H9 (cell line): ENCODE measurements at regions not wholly inside any gene's neighbourhood (a gene's known extent, or its start where the extent isn't known, plus 50 kb on each side); places are given as distances from the start of the nearest gene placed in this dataset.

Experiments
- DNase-seq: peaks from one replicate; pipeline ENCODE4 v3.0.0-alpha.2; 2017
- H2AFZ ChIP-seq: one replicate; pipeline ENCODE4 v1.6.1; 2013; ENCODE audit warnings: mild to moderate bottlenecking, low read length, control low read depth, moderate library complexity
- H2AK5ac ChIP-seq: 2 replicates; pipeline ENCODE4 v1.6.1; 2013; ENCODE audit warnings: low read length, control low read depth, mixed read lengths; ENCODE audit not compliant: insufficient read length
- H2BK120ac ChIP-seq: one replicate; pipeline ENCODE4 v1.6.1; 2013; ENCODE audit warnings: low read depth, mild to moderate bottlenecking, low read length, control low read depth, inconsistent platforms; ENCODE audit not compliant: poor library complexity, severe bottlenecking
- H2BK12ac ChIP-seq: 2 replicates; pipeline ENCODE4 v1.6.1; 2013; ENCODE audit warnings: low read length, control low read depth, mixed read lengths, low read depth; ENCODE audit not compliant: insufficient read length
- H2BK15ac ChIP-seq: 2 replicates; pipeline ENCODE4 v1.6.1; 2013; ENCODE audit warnings: low read depth, low read length, control low read depth
- H2BK20ac ChIP-seq: one replicate; pipeline ENCODE4 v1.6.1; 2013; ENCODE audit warnings: low read depth, mild to moderate bottlenecking, low read length, control low read depth, inconsistent platforms; ENCODE audit not compliant: poor library complexity, severe bottlenecking
- H2BK5ac ChIP-seq: 2 replicates; pipeline ENCODE4 v1.6.1; 2013; ENCODE audit warnings: low read length, control low read depth, mixed read lengths; ENCODE audit not compliant: insufficient read length
- H3K14ac ChIP-seq: 2 replicates; pipeline ENCODE4 v1.6.1; 2013; ENCODE audit warnings: low read length, control low read depth; ENCODE audit not compliant: insufficient read depth
- H3K18ac ChIP-seq: 2 replicates; pipeline ENCODE4 v1.6.1; 2013; ENCODE audit warnings: low read depth, mild to moderate bottlenecking, mixed read lengths, low read length, control low read depth; ENCODE audit not compliant: insufficient read length
- H3K23ac ChIP-seq: 2 replicates; pipeline ENCODE4 v1.6.1; 2013; ENCODE audit warnings: low read length, control low read depth, mixed read lengths, low read depth; ENCODE audit not compliant: insufficient read length
- H3K23me2 ChIP-seq: 2 replicates; pipeline ENCODE4 v1.6.1; 2013; ENCODE audit warnings: low read depth, mild to moderate bottlenecking, mixed read lengths, low read length, control low read depth; ENCODE audit not compliant: insufficient read length, poor library complexity, severe bottlenecking
- H3K27ac ChIP-seq: 2 replicates; pipeline ENCODE4 v1.5.1; 2013; ENCODE audit warnings: low read length, control low read depth, mixed read lengths, low read depth; ENCODE audit not compliant: insufficient read length
- H3K27me3 ChIP-seq: 2 replicates; pipeline ENCODE4 v1.6.1; 2013; ENCODE audit warnings: low read length, control low read depth, inconsistent platforms; ENCODE audit not compliant: insufficient read depth
- H3K4ac ChIP-seq: 2 replicates; pipeline ENCODE4 v1.6.1; 2013; ENCODE audit warnings: low read depth, mild to moderate bottlenecking, control low read depth, inconsistent platforms, low read length, moderate library complexity
- H3K4me1 ChIP-seq: 2 replicates; pipeline ENCODE4 v1.6.1; 2013; ENCODE audit warnings: low read length, control low read depth, inconsistent platforms; ENCODE audit not compliant: insufficient read depth
- H3K4me2 ChIP-seq: 2 replicates; pipeline ENCODE4 v1.6.1; 2013; ENCODE audit warnings: low read length, control low read depth, mixed read lengths; ENCODE audit not compliant: insufficient read length, insufficient read depth
- H3K56ac ChIP-seq: 2 replicates; pipeline ENCODE4 v1.6.1; 2013; ENCODE audit warnings: low read depth, mild to moderate bottlenecking, mixed read lengths, low read length, control low read depth; ENCODE audit not compliant: insufficient read length
- H3K79me1 ChIP-seq: 2 replicates; pipeline ENCODE4 v1.6.1; 2013; ENCODE audit warnings: low read depth, mild to moderate bottlenecking, moderate library complexity, low read length, control low read depth, inconsistent platforms; ENCODE audit not compliant: insufficient read depth, poor library complexity, severe bottlenecking
- H3K79me2 ChIP-seq: 2 replicates; pipeline ENCODE4 v1.6.1; 2013; ENCODE audit warnings: low read length, control low read depth, inconsistent platforms; ENCODE audit not compliant: insufficient read depth
- H3K9ac ChIP-seq: 2 replicates; pipeline ENCODE4 v1.6.1; 2013; ENCODE audit warnings: low read length, control low read depth, mixed read lengths; ENCODE audit not compliant: insufficient read length; ENCODE audit errors: extremely low read depth
- H3K9me3 ChIP-seq: one replicate; pipeline ENCODE4 v1.6.1; 2013; ENCODE audit warnings: low read depth, low read length, inconsistent platforms; ENCODE audit not compliant: control insufficient read depth
- H3T11ph ChIP-seq: one replicate; pipeline ENCODE4 v1.6.1; 2013; ENCODE audit warnings: mild to moderate bottlenecking, low read length, control low read depth, inconsistent platforms
- H4K20me1 ChIP-seq: one replicate; pipeline ENCODE4 v1.6.1; 2013; ENCODE audit not compliant: control insufficient read depth, insufficient read length, insufficient read depth
- H4K5ac ChIP-seq: 2 replicates; pipeline ENCODE4 v1.6.1; 2013; ENCODE audit warnings: low read depth, mild to moderate bottlenecking, mixed read lengths, low read length, control low read depth; ENCODE audit not compliant: insufficient read length
- H4K8ac ChIP-seq: replicated peaks from 2 replicates; pipeline ENCODE4 v1.6.1; 2013; ENCODE audit warnings: low read length, control low read depth, mixed read lengths, low read depth; ENCODE audit not compliant: insufficient read length
- H4K91ac ChIP-seq: 2 replicates; pipeline ENCODE4 v1.6.1; 2013; ENCODE audit warnings: low read depth, mild to moderate bottlenecking, moderate library complexity, mixed read lengths, low read length, control low read depth; ENCODE audit not compliant: insufficient read length
- H3K27ac Mint-ChIP-seq, 3 experiments: 2 replicates in 2 of 3; 3 replicates in 1 of 3; pipeline ENCODE4 v1.8.0; 2020 to 2021; ENCODE audit warnings: mixed read lengths in 3 of 3, mild to moderate bottlenecking in 1 of 3, moderate library complexity in 1 of 3
- H3K27me3 Mint-ChIP-seq: 2 replicates; pipeline ENCODE4 v1.8.0; 2021; ENCODE audit warnings: low read depth, mild to moderate bottlenecking, moderate library complexity, mixed read lengths
- H3K36me3 Mint-ChIP-seq, 3 experiments: 2 replicates in 2 of 3; 3 replicates in 1 of 3; pipeline ENCODE4 v1.8.0; 2020 to 2021; ENCODE audit warnings: low read depth in 3 of 3, mixed read lengths in 3 of 3; ENCODE audit not compliant: insufficient read depth in 1 of 3
- H3K4me1 Mint-ChIP-seq, 2 experiments: 2 replicates each; pipeline ENCODE4 v1.8.0; 2020; ENCODE audit warnings: mixed read lengths in 2 of 2
- H3K4me3 Mint-ChIP-seq, 2 experiments: 2 replicates in 1 of 2; 3 replicates in 1 of 2; pipeline ENCODE4 v1.8.0; 2020 to 2021; ENCODE audit warnings: mild to moderate bottlenecking in 2 of 2, mixed read lengths in 2 of 2, moderate library complexity in 1 of 2
- H3K9me3 Mint-ChIP-seq, 2 experiments: 2 replicates in 1 of 2; 3 replicates in 1 of 2; pipeline ENCODE4 v1.8.0; 2020; ENCODE audit warnings: mild to moderate bottlenecking in 2 of 2, mixed read lengths in 2 of 2, moderate library complexity in 1 of 2
- TF ChIP-seq, protein P1 (sequence below): fragments of 200-600 bp; sonication (generic); conservative IDR thresholded peaks from 3 replicates; pipeline ENCODE4 v1.8.0; 2021; ENCODE audit warnings: antibody characterized with exemption, mild to moderate bottlenecking

DNA sequence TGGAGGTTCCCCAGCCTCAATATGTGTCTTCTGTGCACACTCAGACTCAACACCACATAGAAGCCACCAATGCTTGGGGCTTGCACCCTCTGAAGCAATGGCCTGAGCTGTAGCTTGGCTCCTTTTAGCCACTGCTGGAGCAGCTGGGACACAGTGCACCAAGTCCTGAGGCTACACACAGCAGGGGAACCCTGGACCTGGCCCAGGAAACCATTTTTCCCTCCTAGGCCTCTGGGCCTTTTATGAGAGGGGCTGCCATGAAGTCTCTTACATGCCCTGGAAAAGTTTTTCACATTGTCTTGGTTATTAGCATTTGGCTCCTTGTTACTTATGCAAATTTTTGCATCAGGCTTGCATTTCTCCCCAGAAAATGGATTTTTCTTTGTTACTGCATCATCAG is 306.2 kb downstream of the CPXCR1 start:
- H3K23ac ChIP-seq: no peak overlapping the region
- no peak overlapping the region for H3T11ph ChIP-seq
- no peak overlapping the region for H4K8ac ChIP-seq
- Mint-ChIP-seq H3K27me3 (no peaks in the 10 kb centered on the region), H3K27ac (no peak overlapping the region), H3K36me3 (peaks cover 16 to 31% (median 21%) of the 10 kb centered on the region in 3 experiments), H3K4me1 (peaks cover 20 to 21% of the 10 kb centered on the region in 2 experiments), H3K9me3 (peaks cover 19 to 22% of the 10 kb centered on the region in 2 experiments), H3K4me3 (no peak overlapping the region)
- H2BK12ac ChIP-seq: no peak overlapping the region
- H4K20me1 ChIP-seq: no peaks in the 10 kb centered on the region
- TF ChIP-seq, protein P1, sequence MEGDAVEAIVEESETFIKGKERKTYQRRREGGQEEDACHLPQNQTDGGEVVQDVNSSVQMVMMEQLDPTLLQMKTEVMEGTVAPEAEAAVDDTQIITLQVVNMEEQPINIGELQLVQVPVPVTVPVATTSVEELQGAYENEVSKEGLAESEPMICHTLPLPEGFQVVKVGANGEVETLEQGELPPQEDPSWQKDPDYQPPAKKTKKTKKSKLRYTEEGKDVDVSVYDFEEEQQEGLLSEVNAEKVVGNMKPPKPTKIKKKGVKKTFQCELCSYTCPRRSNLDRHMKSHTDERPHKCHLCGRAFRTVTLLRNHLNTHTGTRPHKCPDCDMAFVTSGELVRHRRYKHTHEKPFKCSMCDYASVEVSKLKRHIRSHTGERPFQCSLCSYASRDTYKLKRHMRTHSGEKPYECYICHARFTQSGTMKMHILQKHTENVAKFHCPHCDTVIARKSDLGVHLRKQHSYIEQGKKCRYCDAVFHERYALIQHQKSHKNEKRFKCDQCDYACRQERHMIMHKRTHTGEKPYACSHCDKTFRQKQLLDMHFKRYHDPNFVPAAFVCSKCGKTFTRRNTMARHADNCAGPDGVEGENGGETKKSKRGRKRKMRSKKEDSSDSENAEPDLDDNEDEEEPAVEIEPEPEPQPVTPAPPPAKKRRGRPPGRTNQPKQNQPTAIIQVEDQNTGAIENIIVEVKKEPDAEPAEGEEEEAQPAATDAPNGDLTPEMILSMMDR: no peak
- H3K14ac ChIP-seq: no peak overlapping the region
- H3K4me2 ChIP-seq: no peak overlapping the region
- H4K5ac ChIP-seq: no peak overlapping the region
- H4K91ac ChIP-seq: no peak overlapping the region
- H2BK20ac ChIP-seq: no peak overlapping the region
- no peaks in the 10 kb centered on the region for H3K79me2 ChIP-seq
- H3K79me1 ChIP-seq: no peaks in the 10 kb centered on the region
- no peak overlapping the region for H3K56ac ChIP-seq
- H2AFZ ChIP-seq: no peak overlapping the region
- H2BK15ac ChIP-seq: no peak overlapping the region
- no peak overlapping the region for H3K27ac ChIP-seq
- H2BK5ac ChIP-seq: no peak overlapping the region
- H3K18ac ChIP-seq: no peak overlapping the region
- no peaks in the 10 kb centered on the region for H3K23me2 ChIP-seq
- no peaks in the 10 kb centered on the region for H3K27me3 ChIP-seq
- no peak overlapping the region for H3K4ac ChIP-seq
- no peak overlapping the region for H2BK120ac ChIP-seq
- H3K9ac ChIP-seq: no peak overlapping the region
- no peaks in the 10 kb centered on the region for H3K9me3 ChIP-seq
- no peak for DNase-seq
- no peaks in the 10 kb centered on the region for H3K4me1 ChIP-seq
- H2AK5ac ChIP-seq: no peak overlapping the region
